Limb (tissue), 2 donors: ENCODE measurements at regions not wholly inside any gene's neighbourhood (a gene's known extent, or its start where the extent isn't known, plus 50 kb on each side); places are given as distances from the start of the nearest gene placed in this dataset.

Experiments
- DNase-seq, 2 donors: peaks; one replicate each; pipeline ENCODE4 v3.0.0-alpha.2; 2016; ENCODE audit errors: extremely low spot score in 2 of 2

DNA sequence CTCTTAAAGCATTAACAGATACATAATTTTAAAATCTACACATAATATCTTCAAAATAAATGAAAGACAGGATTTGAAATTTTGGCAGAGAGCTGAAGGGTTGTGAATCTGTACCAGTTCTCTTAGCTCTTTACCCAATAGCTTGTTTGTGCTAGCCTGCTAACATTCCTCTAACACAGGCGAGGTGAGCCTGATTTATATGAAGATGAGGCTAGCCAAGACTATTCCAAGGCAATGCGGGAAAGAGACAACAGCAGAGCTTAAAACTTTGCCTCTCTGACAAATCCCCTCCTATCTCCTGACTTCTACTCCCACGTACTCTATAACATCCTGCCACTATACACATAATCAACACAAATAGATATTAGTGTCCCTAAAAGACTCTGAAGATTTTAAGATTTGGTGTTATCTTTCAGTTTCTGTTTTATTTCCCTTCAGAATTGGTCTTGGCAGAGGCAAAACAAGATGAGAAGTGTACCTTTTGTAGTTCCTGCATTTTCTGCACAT, 745.6 kb upstream of the ZNF608 start:
- no peak for DNase-seq

DNA sequence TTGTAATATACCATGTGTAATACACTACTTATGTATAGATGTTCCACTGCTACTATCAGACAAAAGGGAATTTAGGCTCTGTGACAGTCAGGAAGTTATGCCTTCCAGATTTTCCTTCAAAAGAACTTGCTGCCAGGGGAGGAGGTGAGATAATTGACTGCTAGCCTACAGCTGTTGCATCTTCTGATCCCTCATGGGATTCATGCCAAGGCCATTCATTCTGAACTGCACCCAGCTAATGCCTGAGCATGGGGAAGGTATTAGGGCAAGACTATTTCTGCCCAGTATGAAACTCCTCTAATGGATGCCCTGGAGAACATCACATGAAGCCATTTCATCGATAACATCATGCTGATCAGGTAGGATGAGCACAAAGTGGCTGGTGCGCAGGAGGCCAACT, 746.5 kb upstream of the ZNF608 start:
- no peak for DNase-seq

DNA sequence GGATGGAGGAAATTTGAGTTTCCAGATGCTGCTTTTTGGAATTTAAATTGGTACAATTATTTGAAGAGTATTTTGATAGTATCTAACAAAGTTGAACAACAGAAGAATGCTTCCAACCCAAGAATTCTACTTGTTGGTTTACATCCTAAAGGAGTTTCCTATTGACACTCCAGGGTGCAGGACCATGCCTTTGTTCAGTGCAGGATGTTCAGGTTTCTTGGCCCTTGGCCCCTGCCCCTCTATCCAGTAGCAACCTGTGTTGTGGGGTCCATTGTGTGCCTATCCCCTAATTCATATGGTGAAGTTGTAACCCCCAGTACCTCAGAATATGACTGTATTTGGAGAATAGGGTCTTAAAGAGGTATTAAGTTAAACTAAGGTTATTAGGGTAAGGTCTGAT, 750.0 kb upstream of the ZNF608 start:
- no peak for DNase-seq

DNA sequence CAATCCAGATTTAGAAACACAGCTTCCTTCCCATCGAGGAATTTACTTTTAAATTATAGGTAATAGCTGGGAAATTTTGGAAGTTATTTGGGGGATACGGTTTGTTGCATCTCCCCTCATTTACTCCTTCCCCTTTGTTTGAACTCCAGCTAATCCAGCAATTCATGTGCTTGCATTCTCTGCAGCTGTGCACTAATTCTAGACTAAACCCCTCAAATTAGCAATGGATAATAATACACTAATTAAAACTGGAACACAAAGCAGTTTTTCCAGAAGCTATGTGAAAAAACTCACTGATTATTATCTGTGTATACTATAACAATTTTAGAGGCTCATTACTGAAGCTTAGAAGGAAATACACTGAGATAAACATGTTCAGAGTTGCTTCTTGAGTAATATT, 751.2 kb upstream of the ZNF608 start:
- no peak for DNase-seq

DNA sequence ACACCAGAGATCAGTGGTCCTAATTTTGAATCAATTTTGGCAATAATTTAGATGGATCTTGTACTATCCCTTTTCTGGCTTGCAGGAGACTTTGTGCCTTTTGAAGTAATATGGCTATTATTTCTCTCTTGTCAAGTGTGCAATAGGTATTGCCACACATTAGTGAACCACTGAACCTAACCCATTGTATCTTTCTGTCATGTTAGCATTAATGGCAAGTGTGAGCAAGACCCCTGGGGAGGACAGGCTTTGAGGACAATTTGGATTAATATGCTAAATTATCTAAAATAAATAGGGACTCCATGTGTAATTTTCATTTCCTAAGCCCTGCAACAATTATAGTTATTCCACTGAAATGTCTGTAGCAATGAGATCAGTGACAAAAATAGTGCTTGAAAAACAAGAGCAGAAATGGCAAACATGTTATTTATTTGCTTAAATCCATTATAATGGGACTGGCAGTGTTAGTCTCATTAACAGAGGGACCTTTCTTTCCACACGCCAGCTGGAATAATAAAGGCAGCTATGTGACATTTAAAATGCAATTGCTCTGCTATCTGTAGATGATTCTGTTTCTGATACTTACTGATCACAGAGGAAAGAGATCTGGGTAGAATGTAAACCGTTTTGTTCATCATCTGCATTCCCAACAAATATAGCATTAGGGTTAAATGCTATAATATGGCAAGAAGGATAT, 753.3 kb upstream of the ZNF608 start:
- no peak for DNase-seq

DNA sequence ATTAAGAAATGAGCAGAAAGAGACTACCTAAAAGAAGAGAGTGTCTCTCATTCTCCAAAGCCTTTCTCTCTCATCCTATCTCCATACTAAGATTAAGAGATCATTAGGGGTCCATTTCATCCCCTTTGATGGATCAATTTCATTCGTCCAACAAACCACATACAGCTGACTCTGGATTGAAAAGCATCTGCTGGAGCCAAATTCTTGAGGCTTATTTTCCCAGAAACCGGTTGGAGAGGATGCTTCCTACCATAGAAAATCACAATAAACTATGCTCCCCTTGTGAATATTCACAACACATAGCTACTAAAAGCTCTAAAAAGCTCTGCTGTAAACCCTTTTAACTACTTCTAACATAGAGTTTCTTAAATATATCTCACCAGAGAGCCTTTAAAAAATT, 755.0 kb upstream of the ZNF608 start:
- no peak for DNase-seq

DNA sequence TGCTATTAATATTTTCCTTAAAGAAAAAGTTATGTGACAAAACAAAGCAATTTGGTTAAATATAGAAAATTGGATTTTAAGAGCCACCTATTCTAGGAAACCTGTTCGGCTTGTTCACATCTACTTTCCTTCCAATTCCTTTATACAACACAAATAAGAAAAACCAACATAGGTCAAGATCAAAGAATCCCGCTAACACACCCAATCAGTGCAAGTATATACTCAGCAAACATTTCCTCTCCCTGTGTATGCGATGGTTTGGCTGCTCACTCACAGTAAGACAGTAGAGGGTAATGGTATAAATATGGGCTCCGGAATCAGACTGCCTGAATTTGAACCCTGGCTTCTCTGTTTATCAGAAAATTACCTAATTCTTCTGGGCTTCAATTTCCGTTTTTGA, 757.5 kb upstream of the ZNF608 start:
- DNase-seq: no peak

DNA sequence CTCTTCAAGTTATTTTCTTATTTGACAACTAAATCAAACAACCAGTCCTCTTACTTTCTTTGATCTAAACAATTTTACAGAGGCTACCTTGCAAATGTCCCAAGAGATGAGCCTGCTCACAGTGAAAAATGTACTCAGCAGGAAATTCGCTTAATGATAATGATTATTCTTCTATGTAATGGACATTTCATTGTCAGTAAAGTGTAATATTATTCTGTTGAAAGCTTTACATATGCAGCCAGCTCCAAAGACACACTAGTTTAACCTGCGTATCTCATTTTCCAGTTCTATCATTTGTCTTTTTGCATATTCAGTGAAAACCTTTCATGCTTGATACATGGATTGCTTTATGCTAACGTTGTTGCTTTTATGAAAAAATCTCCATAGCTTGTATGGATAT, 758.7 kb upstream of the ZNF608 start:
- no peak for DNase-seq

DNA sequence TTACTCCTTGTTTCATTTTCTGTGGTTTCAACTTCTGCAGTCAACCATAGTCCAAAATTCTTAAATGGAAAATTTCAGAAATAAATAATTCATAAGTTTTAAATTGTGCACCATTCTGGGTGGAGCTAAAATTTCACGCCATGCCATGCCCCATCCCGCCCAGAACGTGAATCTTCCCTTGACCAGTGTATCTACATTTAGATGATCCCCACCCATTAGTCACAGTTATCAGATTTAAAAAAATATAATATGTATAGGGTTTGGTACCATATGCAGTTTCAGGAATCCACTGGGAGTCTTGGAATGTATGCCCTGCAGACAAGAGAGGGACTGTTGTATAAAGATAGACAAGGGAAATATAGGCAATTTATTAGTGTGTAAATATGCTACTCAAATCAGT, 759.7 kb upstream of the ZNF608 start:
- no peak for DNase-seq

DNA sequence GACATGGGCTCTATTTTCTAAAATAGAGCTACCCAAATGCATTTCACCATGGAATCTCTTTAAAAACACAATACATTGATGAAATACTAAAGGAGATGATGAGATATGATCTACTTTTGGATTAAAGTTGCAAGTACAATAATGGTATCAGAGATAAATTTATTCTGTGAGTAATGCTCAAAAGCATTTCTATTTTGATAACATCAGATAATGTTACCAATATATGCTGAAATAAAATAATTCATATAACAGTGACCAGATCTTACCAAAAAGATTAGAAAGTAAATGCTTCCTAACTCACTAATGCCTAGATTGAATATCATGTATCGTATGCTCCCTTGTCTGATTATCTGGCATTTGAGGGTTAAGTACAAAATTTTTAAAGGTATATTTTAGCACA, 761.8 kb upstream of the ZNF608 start:
- no peak for DNase-seq

DNA sequence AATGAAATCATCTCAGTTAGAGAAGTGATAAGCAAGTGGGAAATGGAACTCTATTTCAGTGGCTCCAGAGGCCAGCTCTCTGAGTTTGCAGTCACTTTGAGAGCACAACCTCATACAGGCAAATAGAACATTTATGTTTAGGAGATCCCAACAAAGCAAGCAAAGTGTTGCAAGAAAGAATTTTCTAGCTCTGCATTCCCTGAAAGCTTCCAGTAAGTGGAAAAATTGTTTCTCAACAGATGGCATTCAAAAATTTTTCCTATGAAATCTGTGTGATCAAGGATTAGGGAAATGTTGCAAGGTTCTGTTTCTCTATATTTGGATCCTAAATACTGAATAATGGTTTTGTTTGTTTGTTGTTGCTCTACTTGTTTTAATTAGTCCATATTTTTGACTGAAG, 764.2 kb upstream of the ZNF608 start:
- DNase-seq: no peak

DNA sequence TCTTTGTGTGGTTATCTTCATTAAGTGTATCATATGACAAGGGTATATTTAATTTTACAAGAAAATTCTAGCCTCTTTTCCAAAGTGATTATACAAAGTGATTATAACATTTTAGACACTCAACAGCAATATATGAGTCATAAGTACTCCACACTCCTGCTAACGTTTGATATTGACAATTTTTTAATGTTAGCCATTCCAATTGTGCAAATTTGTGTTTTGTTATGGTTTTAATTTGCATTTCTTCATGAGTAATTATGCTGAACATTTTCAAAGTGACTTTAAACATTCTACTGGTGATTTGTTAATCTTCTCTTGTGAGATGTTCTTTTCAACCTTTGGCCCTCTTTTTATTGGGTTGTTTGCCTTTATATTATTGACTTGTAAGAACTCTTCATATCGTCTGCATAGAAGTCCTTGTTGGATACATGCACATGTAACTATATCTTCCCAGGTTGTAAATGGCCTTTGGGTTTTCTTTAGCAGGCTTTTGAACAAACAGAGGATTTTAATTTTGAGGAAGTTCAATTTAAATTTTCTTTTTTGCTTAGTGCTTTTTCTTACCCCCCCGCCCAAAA, 771.6 kb upstream of the ZNF608 start:
- DNase-seq: no peak

DNA sequence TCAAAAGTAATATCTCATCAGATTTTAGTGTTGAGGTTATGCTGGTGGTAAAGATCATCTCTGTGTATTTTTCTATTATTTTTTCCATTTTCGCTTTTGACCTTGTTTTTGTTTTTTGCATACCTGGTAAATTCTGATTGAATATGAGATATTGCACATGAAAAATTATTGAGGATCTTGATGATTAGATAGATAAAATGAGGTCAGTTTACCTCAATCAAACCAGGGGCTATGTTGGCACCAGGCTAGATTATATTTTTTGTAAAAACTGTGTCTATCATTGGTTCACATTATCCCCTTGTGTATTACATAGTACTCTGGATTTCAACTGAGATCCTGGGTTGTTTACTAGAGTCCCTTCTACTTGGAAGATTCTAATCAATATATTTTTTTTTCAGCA, 774.9 kb upstream of the ZNF608 start:
- no peak for DNase-seq

DNA sequence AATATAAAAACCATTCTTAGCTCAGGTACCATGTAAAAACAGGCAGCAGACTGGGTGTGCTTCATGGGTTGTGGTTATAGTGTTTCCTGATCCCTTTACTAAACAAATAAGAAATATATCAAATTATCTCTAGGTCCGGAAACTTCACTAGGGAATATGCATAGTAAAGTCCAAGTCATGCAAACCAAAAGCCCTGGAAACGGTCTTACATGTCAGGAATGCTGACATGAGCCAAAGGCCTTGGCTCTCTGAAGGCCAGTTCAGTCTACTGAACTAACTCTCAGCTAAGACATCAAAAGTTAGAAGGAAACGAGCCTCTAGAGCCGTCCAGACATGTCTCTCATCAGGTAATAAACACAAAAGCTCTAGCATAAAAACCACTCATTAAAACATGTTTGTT, 778.9 kb upstream of the ZNF608 start:
- DNase-seq: no peak

DNA sequence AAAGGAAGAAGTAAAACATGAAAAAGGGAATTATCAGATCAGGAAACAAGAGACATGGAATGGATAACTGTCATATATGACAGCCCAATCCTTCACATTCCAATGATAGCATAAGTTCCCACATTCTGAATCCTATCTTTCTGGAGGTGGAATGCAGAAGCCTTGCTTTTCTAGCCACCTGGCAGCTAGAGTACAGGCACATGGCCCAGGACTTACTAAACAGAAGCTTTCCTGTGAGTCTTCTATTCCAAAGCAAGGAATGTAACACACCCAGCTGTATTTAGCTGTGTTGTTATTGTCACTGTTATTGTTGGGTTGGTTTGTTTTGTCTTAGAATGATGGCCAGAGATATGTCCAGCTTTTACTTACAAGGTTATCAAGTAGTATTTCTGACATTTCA, 780.5 kb upstream of the ZNF608 start:
- DNase-seq: no peak

DNA sequence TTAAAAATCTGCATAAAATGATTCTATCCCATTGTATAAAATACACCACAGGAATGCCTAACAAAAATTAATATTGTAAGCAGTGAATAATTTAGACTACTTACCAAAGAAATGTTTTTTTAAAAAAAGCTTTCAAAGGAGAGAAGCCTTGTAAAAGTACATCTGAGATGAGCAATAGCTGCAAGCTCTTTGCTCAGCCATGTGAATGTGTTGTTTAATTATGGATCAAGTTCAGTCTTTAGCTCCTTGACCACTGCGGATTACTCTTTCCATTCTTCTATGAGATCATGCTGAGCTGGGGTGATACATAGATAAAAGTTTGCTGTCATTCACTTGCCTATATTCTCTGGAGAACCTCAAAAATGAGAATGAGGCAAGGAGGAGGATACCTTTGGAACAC, 782.4 kb upstream of the ZNF608 start:
- no peak for DNase-seq

DNA sequence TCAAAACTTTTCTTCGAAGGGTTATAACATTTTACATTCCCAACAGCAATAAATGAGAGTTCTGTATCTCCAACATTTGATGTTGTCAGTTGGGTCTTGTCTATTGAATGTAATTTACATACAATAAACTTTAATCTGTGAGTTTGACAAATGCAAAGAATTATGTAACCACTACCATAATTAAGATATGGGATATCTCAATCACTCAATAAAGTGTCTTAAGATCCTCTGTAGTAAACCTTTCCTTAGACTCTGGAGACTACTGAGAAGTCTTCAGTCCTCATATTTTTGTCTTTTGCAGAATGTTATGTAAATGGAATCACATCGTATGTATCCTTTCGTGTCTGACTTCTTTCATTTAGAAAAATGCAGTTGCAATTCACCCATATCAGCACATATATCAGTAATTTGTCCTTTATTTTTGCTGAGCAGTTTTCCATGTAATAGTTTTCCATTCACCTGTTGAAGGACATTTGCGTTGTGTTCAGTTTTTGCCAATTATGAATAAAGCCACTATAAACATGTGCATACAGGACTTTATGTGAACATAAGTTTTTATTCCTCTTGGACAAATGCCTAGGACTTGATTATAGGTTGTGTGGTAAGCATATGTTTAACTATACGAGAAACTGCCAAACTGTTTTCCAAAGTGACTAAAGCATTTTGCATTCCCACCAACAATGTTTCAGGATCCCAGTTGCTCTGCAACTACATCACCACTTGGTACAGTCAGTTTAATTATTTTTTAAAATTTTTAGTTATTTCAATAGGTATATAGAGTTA, 784.6 kb upstream of the ZNF608 start:
- DNase-seq: no peak

DNA sequence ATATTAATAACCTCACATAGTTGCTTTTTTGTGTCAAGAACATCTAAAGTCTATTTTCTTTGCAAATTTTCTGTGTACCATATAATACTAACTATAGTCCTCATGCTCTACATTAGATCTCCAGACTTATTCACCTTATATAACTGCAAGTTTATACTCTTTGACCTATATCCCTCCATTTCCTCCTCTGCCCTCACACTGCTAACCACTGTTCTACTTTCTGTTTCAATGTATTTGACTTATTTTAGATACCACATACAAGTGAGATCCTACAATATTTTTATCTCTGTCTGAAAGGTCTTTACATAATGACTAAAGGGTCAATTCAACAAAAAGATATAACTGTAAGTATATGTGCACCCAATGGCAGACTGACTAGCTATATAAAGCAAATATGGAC, 789.7 kb upstream of the ZNF608 start:
- no peak for DNase-seq

DNA sequence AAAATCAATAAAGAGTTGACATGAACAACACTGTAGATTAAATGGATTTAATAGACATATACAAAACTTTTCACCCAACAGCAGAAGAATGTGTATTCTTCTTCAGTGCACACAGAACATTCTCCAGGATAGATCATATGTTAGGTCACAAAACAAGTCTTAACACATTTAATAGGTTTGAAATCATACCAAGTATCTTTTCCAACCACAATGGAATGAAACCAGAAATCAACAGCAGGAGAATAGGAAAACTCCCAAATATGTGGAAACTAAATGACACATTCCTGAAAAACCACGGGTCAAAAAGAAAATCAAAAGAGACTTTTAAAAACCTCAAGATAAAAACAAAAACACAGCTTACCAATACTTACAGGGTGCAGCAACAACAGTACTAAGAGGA, 790.1 kb upstream of the ZNF608 start:
- no peak for DNase-seq

DNA sequence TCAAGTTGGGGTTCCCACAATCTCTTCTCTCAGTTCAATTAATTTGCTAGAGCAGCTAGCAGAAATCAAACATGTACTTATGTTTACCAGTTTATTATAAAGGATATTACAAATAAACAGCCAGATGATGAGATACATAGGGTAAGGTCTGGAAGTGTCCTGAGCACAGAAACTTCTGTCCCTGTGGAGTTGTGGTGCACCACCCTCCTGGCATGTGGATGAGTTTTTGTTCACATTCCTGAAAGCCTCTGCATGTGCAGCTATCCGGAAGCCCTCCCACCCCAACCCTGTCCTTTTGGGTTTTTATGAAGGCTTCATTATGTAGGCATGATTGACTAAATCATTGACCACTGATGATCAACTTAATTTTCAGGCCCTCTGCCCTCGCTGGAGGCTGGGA, 791.2 kb upstream of the ZNF608 start:
- DNase-seq: no peak

DNA sequence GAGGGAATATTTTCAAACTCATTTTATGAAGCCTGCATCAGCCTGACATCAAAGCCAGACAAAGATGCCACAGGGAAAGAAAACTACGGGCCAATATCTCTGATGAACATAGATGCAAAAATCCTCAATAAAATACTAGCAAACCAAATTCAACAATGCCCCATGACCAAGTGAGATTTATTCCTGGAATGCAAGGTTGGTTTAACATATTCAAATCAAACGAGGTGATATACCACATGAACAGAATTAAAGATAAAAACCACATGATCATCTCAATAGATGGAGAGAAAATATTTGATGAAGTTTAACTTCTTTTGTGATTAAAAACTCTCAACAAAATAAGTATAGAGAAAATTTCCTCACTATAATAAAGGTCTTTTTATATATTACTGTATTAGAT, 792.0 kb upstream of the ZNF608 start:
- no peak for DNase-seq

DNA sequence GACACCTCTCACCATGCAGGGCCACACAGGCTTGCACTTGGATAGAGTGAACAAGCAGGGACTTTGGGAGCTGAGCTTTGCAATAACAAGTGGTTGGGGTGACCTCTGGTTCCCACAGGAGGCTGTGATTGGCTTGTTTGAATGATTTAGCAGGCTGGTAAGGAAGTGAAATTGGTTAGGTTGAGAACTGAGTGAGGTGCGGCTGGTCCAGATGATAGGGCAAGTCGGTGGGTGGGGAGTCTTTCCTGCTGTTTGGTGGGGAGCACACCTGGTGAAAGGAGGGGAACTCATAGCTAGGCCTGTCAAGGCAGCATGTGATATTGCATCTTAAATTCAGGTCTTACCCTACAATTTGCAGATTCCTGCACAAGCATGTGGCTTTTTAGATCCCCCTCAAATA, 794.6 kb upstream of the ZNF608 start:
- DNase-seq: no peak
